Small intestine (tissue), 7 donors: ENCODE measurements at regions not wholly inside any gene's neighbourhood (a gene's known extent, or its start where the extent isn't known, plus 50 kb on each side); places are given as distances from the start of the nearest gene placed in this dataset.

Experiments
- DNase-seq, 2 donors: peaks; one replicate each; pipeline versions ENCODE4 v3.0.0 to v3.0.0-alpha.2; 2013
- FAIRE-seq: peaks from 2 replicates; lab custom pipeline; 2012; peaks lifted over from hg19 to GRCh38; lab: Jason Lieb, UNC
- H3K27ac ChIP-seq, 3 donors: one replicate each; pipeline ENCODE4 v1.5.1; 2013; ENCODE audit warnings: low read length in 2 of 3, mild to moderate bottlenecking in 2 of 3, control low read depth in 1 of 3, inconsistent platforms in 1 of 3, low read depth in 1 of 3, moderate library complexity in 1 of 3
- H3K27me3 ChIP-seq, 3 donors: one replicate each; pipeline ENCODE4 v1.6.1; 2013; ENCODE audit warnings: low read length in 3 of 3, inconsistent platforms in 1 of 3; ENCODE audit not compliant: control insufficient read depth in 3 of 3, insufficient read depth in 3 of 3
- H3K36me3 ChIP-seq, 3 donors: one replicate each; pipeline ENCODE4 v1.6.1; 2013; ENCODE audit warnings: low read length in 3 of 3, inconsistent platforms in 1 of 3, low read depth in 1 of 3, mild to moderate bottlenecking in 1 of 3, moderate library complexity in 1 of 3; ENCODE audit not compliant: control insufficient read depth in 3 of 3, insufficient read depth in 2 of 3
- H3K4me1 ChIP-seq, 3 donors: one replicate each; pipeline ENCODE4 v1.6.1; 2013; ENCODE audit warnings: low read length in 2 of 3, inconsistent platforms in 1 of 3, low read depth in 1 of 3, mild to moderate bottlenecking in 1 of 3, moderate library complexity in 1 of 3; ENCODE audit not compliant: control insufficient read depth in 3 of 3, insufficient read depth in 2 of 3
- H3K4me3 ChIP-seq, 3 donors: one replicate each; pipeline ENCODE4 v1.5.1; 2013; ENCODE audit warnings: low read length in 3 of 3, control low read depth in 1 of 3, inconsistent platforms in 1 of 3, low read depth in 1 of 3, mild to moderate bottlenecking in 1 of 3, moderate library complexity in 1 of 3
- H3K9me3 ChIP-seq, 2 donors: one replicate each; pipeline ENCODE4 v1.6.1; 2013; ENCODE audit warnings: low read depth in 1 of 2, low read length in 1 of 2; ENCODE audit not compliant: control insufficient read depth in 2 of 2, insufficient read depth in 1 of 2
- WGBS, 3 donors: extraction: QIAGEN DNeasy Blood & Tissue Kit; methylation state at CpG; one replicate each; pipeline ENCODE4 v1.1.7; 2013; 5-methylcytosine and 5-hydroxymethylcytosine counted together
- donor health status: healthy with polysubstance abuse.
- donor health status: control.
- donor health status: control.
- donor health status: Bipolar disorder and iron deficiency.
- donor health status: healthy.

DNA sequence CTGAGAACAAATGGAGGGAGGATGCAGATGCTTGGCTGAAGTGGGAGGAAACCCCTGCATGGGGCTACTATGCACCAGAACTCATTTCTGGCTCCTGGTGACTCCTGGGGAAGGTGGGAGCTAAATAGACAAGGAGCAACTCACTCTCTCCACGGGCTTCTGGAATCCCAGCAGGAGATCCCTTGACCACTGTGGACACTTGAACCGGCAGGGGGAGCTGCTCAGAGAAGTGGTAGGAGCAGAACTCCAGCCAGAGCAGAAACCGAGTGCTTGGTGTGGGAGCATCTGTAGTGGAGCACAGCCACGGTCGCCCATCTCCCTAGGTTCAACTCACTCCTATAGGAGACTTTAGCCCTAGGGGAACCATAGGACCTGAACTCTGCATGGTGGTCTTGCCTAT is 205.6 kb upstream of the GJB5 start:
- Histone ChIP-seq H3K36me3 (no peaks in the 10 kb centered on the region), H3K4me1 (no peaks in the 10 kb centered on the region), H3K27ac (no peak overlapping the region), H3K27me3 (peaks cover 0 to 2% (median 0%) of the 10 kb centered on the region in 3 donors), H3K9me3 (no peaks in the 10 kb centered on the region), H3K4me3 (no peak overlapping the region)
- DNase-seq = peak; percentile 25 to 43
- FAIRE-seq = no peak
- 14 to 30% (median 16%) methylated on average over 5 of the region's 5 CpGs for WGBS, 3 donors

DNA sequence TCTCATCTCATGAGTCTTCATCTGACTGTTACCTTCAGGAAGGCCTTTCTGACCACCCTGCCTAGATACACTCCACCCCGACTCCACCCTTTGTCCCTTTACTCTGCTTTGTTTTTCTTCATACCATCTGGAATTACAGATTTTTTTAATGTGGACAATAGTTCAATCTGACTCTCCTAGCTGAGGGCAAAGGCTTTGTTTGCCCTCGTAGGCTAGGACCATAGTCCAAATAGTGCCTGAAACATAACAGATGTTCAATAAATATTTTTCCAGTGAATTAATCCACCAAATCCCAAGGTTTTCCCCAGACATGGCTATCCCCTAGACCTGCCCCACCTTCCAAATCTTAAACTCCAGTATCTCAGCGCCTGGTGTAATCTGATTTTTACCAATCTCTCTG is 176.5 kb upstream of the GJB5 start:
- no peak overlapping the region for H3K27ac ChIP-seq
- no peaks in the 10 kb centered on the region for H3K4me1 ChIP-seq
- DNase-seq (no peak), FAIRE-seq (no peak)
- H3K36me3 ChIP-seq = no peaks in the 10 kb centered on the region
- 32 to 74% (median 45%) methylated on average over 3 of the region's 3 CpGs for WGBS, 3 donors
- no peak overlapping the region for H3K4me3 ChIP-seq
- peaks cover 0 to 8% (median 2%) of the 10 kb centered on the region in 3 donors for H3K27me3 ChIP-seq
- no peaks in the 10 kb centered on the region for H3K9me3 ChIP-seq

DNA sequence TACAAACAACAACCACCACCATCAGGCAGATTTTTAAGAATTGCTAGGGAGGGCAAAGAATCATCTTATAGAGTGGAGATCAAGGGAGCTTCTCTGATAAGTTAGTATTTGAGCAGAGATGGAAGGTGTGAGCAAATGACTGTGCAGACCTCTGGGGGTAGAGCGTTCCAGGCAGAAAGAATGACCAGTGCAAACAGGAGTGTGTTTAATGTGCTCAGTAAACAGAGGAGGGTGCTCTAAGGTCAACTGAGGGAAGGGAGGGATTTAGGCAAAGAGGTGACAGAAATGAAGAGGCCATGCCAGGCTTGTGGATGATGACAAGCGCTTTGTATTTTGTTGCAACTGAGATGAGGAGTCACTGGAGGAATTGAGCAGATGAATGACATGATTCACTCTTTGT is 172.5 kb upstream of the GJB5 start:
- FAIRE-seq (no peak), DNase-seq (no peak)
- Histone ChIP-seq H3K4me3 (no peak overlapping the region), H3K9me3 (no peaks in the 10 kb centered on the region), H3K4me1 (no peaks in the 10 kb centered on the region), H3K27ac (no peak overlapping the region), H3K27me3 (peaks cover 0 to 8% (median 2%) of the 10 kb centered on the region in 3 donors), H3K36me3 (no peaks in the 10 kb centered on the region)
- 44 to 74% (median 60%) methylated on average over 2 of the region's 2 CpGs for WGBS, 3 donors

DNA sequence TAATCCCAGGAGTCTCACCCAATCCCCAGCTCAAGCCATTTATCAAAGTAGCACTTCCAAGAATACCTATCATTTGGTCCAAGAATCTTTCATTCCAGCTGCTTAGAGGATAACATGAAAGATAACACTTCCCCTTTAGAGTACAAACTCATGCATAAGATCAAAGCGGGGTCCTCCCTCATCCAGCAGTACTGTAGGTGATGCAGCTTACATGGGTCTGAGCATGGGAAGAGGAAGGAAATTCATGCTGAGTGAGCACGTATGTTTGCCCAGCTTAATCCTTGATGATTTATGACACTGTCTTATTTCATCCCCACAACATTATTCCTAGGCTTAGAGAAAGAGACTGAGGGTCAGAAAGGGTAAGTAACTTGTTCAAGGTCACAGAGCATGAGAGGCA is 167.1 kb upstream of the GJB5 start:
- H3K4me1 ChIP-seq = no peaks in the 10 kb centered on the region
- H3K27me3 ChIP-seq = peaks cover 0 to 3% (median 0%) of the 10 kb centered on the region in 3 donors
- FAIRE-seq (no peak), DNase-seq (no peak)
- 43 to 45% (median 43%) methylated on average over 2 of the region's 2 CpGs for WGBS, 3 donors
- H3K9me3 ChIP-seq = no peaks in the 10 kb centered on the region
- no peak overlapping the region for H3K27ac ChIP-seq
- no peak overlapping the region for H3K4me3 ChIP-seq
- H3K36me3 ChIP-seq = no peaks in the 10 kb centered on the region

DNA sequence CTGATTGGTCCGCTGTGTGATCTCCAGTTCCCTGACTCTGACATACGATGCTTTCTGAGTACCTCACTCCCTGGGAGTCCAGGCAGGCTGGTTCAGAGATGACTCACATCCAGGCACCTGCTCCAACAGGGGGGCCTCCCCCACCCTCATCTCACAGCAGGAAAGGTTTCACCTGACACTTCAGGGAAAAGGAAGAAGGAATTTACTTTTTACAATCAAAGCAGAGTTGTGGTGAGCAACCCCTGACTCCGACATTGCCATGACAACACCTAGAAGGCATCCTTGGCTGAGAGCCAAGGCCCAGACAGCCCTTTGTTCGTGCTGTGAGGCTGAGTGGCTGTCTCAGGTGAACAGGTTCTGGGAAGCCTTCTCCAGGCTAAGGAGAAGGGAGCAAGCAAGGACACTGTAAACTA is 164.6 kb upstream of the GJB5 start:
- no peak overlapping the region for H3K4me3 ChIP-seq
- no peaks in the 10 kb centered on the region for H3K9me3 ChIP-seq
- H3K27me3 ChIP-seq = peaks cover 0 to 3% (median 0%) of the 10 kb centered on the region in 3 donors
- WGBS, 3 donors = 18 to 39% (median 24%) methylated on average over 4 of the region's 4 CpGs
- no peaks in the 10 kb centered on the region for H3K4me1 ChIP-seq
- DNase-seq (peak in 1 of 2 donors; percentile 31), FAIRE-seq (no peak)
- no peak overlapping the region for H3K27ac ChIP-seq
- no peaks in the 10 kb centered on the region for H3K36me3 ChIP-seq

DNA sequence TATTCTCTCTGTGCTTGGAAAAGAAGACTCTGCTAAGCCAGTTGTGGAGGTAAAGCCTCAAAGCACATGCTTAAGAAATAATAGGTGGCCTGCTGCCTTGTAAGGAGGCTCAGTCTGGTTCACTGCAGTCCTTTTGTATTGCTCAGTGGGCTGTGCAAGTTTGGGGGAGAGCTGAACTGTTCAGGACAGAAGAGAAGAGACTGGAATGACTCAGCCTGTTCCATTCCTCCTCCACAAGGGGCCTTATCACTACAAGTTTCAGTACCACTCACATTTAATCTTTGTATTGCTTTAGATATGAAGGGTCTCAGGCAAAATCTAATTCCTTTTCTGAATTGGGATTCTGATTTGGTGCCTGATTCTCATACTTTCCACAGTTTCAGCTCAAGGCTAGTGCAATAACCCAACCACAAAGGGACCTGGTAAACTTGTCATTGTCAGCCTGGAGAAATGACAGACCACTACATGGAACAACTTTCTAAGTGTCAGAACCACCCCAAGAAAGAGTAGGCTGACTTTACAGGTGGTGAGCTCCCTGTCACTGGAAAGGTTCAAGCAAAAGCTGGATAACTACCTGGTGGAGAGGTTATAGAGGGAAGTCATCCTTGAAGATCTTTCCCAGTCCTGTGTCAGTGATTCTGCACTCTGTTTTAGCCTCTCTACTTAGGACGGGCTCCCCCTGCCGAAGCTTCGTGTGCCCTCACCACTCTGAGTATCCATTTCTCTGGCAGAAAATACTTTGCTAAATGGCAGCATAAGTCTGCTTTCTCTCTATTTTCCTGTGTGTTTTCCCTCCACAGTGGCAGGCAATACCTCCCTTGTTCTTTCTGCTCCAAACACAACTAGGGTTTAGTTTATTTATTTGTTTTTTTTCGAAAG is 162.9 kb upstream of the GJB5 start:
- DNase-seq = no peak
- H3K27ac ChIP-seq = no peak overlapping the region
- H3K4me3 ChIP-seq = no peak overlapping the region
- H3K27me3 ChIP-seq = peaks cover 0 to 3% (median 0%) of the 10 kb centered on the region in 3 donors
- FAIRE-seq = no peak
- 52 to 60% (median 53%) methylated on average over 4 of the region's 4 CpGs for WGBS, 3 donors
- peaks cover 0 to 2% of the 10 kb centered on the region in 2 donors for H3K9me3 ChIP-seq
- H3K36me3 ChIP-seq = no peaks in the 10 kb centered on the region
- no peaks in the 10 kb centered on the region for H3K4me1 ChIP-seq

DNA sequence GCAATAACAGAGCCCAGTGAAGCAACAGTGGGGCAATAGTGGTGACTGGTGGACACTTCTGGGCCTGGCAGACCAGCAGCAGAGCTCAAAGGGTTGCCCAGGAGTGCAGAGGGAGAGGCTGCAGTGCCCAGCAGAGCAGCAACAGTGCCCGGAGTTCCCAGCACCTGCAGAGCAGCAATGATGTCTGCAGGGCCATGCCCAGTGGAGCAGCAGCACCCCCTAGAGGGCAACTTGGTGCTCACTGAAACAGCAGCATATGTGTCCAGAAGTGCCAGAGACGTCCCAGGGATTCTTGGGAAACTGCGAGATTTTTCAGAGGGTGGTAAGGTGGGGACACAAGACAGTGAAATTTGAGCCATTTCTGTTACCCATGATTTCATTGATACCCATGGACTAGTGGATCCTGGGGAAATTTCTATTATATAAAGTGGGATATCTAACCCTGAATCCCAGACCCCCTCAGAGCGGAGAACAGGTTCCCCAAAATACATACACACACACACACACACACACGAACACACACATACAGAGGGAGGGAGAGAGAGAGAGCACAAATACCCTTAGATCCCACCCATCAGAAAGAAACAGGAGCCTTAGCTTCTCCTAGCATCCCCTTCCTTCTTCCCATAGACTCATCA is 156.9 kb upstream of the GJB5 start:
- Histone ChIP-seq H3K27ac (no peak overlapping the region), H3K4me1 (no peaks in the 10 kb centered on the region), H3K36me3 (no peaks in the 10 kb centered on the region), H3K4me3 (no peak overlapping the region), H3K9me3 (peaks cover 0 to 2% of the 10 kb centered on the region in 2 donors), H3K27me3 (peaks cover 0 to 3% (median 2%) of the 10 kb centered on the region in 3 donors)
- 22 to 23% (median 23%) methylated on average over 5 of the region's 5 CpGs for WGBS, 3 donors
- DNase-seq (peak; percentile 58 to 72), FAIRE-seq (no peak)

DNA sequence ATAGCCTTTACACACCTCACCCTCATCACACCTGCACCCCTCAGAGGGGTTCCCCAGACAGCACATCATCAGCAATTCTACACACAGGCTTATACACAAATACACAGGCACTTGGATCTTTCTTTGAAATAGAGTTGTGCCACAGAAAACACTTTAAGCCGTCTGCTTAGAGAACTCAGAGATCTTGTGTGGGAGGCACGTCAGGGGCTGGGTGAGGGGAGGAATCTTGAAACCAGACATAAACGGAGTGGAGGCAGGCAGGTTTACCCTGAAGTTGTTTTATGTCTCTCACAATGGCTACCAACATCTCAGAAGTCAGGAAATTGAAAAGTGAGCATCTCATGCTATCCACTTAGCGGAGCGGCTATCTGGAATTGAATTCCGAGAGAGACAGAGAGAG is 151.9 kb upstream of the GJB5 start:
- 61 to 62% (median 61%) methylated on average over 6 of the region's 6 CpGs for WGBS, 3 donors
- Histone ChIP-seq H3K27me3 (peaks cover 0 to 3% (median 2%) of the 10 kb centered on the region in 3 donors), H3K36me3 (no peaks in the 10 kb centered on the region), H3K27ac (no peak overlapping the region), H3K4me3 (no peak overlapping the region), H3K9me3 (no peaks in the 10 kb centered on the region), H3K4me1 (no peaks in the 10 kb centered on the region)
- DNase-seq = no peak
- FAIRE-seq = no peak
